ENCODE measurements at regions not wholly inside any gene's neighbourhood (a gene's known extent, or its start where the extent isn't known, plus 50 kb on each side); places are given as distances from the start of the nearest gene placed in this dataset.
"Not testable (repeated sequence)": the region's sequence is repeated elsewhere in the genome, so short reads cannot be mapped to it uniquely, and the experiment has no call there.

GRCh38 chr9:94387338-94388010, 59.0 kb upstream of the NUTM2F start:
- DNase-seq = not testable (repeated sequence)

DNA sequence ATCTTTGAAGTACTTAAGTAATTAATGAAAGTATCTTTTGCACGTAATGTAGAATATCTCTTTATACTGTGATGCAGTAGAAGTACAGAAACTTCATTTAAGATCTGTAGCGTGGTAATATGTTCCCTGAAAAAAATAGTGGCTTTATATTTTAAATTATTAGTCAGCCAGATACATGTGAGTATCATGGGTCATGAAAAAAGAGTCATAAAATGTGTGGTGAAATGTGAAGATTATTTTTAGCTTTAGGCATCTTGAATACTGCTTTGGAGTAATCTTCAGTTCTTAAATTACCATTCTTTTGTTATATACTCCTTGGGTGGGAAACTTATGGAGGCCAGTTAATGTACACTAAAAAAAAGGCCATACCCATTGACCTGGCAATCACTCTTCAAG, 59.6 kb upstream of the NUTM2F start:
- DNase-seq = not testable (repeated sequence)

- not testable (repeated sequence) for DNase-seq
These were observed 62.1 kb upstream of the NUTM2F start for GRCh38 chr9:94390425-94391098.

- not testable (repeated sequence) for DNase-seq
These were observed 64.7 kb upstream of the NUTM2F start for GRCh38 chr9:94392971-94393624.

GRCh38 chr9:94397766-94398379, 69.4 kb upstream of the NUTM2F start:
- peak in 1 of 2 experiments; percentile 16 for DNase-seq

- not testable (repeated sequence) for DNase-seq
These were observed 72.0 kb upstream of the NUTM2F start for GRCh38 chr9:94400461-94400860.

DNA sequence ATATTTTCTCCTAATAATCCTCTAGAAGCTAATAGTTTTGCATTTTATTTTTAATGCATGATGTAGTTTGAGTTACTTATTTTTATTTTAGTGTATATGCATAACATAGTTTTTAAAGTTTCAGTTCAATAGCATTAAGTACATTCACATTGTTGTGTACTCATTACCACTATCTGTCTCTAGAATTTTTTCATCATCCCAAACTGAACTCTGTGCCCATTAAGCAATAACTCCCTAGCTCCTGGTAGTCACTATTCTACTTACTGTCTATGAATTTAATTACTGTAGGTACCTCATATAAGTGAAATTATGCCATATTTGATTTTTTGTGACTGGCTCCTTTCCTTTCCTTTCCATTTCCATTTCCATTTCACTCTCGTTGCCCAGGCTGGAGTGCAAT, 74.4 kb upstream of the NUTM2F start:
- not testable (repeated sequence) for DNase-seq

DNA sequence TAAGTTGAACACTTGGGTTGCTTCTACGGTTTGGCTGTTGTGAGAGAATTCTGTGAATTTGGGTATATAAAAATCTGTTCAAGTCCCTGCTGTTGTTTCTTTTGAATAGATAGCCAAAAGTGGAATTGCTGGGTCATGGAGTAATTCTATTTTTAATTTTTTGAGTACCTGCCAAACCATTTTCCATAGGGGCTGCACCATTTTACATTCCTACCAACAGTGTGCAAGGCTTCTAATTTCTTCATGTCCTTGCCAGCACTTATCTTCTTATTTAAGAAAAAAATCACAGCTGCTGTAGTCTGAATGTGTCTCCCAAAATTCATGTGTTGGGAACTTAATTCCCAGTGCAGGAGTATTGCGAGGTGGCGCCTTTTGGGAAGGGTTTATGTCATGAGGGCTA, 75.1 kb upstream of the NUTM2F start:
- DNase-seq = not testable (repeated sequence)

- DNase-seq = not testable (repeated sequence)
These were observed 85.2 kb upstream of the NUTM2F start for GRCh38 chr9:94413665-94414064.

DNA sequence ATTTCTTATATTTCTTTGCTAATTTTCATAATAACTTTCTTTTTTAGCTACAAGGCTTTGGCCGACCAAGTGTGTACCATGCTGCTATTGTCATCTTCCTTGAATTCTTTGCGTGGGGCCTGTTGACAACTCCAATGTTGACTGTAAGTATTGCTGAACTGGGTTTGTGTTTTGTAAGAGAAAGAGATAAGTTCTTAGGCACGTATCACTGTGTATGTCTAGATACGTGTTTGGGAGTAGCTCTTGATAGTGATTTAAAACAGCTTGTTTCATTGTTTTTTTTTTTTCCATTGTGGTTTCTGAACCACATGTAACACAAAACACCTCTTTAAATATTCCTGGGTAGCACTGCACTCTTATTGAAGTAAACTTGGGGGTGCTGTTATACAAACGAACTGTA, 86.7 kb upstream of the NUTM2F start:
- not testable (repeated sequence) for DNase-seq

DNA sequence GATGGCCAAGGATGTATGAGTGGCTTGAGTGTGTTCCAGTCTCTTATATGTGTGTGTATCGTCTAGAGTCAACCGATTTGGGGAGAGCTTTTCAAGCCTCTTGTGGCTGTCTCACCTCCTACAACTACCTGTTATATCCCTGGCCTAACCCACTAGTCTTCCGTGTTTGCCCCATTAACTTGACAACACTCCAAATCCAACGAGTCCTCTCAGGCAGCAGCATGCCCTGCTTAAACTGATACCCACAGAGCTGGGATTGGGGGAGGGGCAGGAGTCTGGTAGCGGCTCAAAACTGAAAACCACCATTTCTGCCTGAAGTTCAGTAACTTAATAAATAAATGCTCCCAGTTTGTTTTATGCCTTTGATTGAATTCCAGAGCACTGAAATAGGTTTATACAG, 91.7 kb upstream of the NUTM2F start:
- DNase-seq = not testable (repeated sequence)

- DNase-seq = not testable (repeated sequence)
These were observed 93.5 kb upstream of the NUTM2F start for GRCh38 chr9:94421951-94422350.

GRCh38 chr9:94425312-94425711, 96.9 kb upstream of the NUTM2F start:
- not testable (repeated sequence) for DNase-seq

- DNase-seq = not testable (repeated sequence)
These were observed 108.7 kb upstream of the NUTM2F start for GRCh38 chr9:94437128-94437527.

GRCh38 chr9:94438336-94438735, 109.9 kb upstream of the NUTM2F start:
- not testable (repeated sequence) for DNase-seq

- not testable (repeated sequence) for DNase-seq
These were observed 112.7 kb upstream of the NUTM2F start for GRCh38 chr9:94441146-94441545.

- DNase-seq = no peak
These were observed 113.1 kb upstream of the PCAT7 start for GRCh38 chr9:94441796-94442195.

DNA sequence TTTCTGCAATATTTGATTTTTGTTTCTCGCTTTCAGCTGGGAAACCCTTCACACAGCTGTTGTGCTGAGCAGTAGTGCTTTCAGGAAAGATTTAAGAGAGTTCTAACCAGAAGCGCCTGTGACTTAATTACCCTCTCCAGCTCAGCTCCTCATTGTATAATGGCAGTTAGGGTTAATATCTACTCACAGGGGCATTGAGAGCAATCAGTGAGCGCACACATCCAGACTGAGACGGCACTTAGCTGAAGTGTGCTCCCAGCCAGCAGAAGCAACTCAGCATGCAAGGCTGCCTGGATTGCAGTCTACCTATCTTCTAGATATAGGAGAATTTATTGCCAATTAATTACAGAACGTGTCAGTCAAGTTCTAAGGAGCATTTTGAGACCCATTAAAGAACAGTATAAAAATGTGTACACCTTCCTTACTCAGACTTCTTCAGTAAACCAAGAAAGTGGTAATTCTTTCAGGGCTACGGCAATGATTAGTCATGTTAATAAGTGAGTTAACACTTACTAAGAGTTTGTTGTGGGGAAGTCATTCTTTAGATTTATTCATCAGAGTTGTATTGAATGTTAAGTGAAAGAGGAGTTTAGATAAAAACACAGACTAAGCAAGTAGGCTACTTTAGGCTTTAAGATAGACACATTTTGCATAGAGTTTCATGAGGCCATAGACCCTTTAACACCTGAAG, 111.7 kb upstream of the PCAT7 start:
- DNase-seq = no peak

- DNase-seq = no peak
These were observed 109.0 kb upstream of the PCAT7 start for GRCh38 chr9:94445863-94446262.

- DNase-seq = no peak
These were observed 105.4 kb upstream of the PCAT7 start for GRCh38 chr9:94449486-94449885.

- no peak for DNase-seq
These were observed 90.1 kb upstream of the PCAT7 start for GRCh38 chr9:94464790-94465189.

- DNase-seq = not testable (repeated sequence)
These were observed 82.8 kb upstream of the PCAT7 start for GRCh38 chr9:94472063-94472462.
